Stomach (tissue), 4 donors: ENCODE measurements at regions not wholly inside any gene's neighbourhood (a gene's known extent, or its start where the extent isn't known, plus 50 kb on each side); places are given as distances from the start of the nearest gene placed in this dataset.

Experiments
- CTCF ChIP-seq, 7 experiments: fragments of 450-650 bp in 4 of 7; fragments of 200-600 bp in 3 of 7; sonication (generic) in 3 of 7; IDR thresholded peaks; one replicate each; pipeline ENCODE4 v1.5.1; 2016 to 2019; ENCODE audit warnings: antibody characterized with exemption in 7 of 7, control low read depth in 2 of 7, mild to moderate bottlenecking in 1 of 7
- EP300 ChIP-seq: sonication (generic); formaldehyde crosslinking; IDR thresholded peaks from one replicate; pipeline ENCODE4 v1.6.1; 2017; ENCODE audit warnings: antibody characterized with exemption

GRCh38 chr2:240296476-240297255 lies 138.8 kb upstream of the GPC1 start:
- TF ChIP-seq CTCF (IDR thresholded peaks at IDR 0.05) (no peak), EP300 (no peak)
